Right renal cortex interstitium (tissue), 3 donors: ENCODE measurements at regions not wholly inside any gene's neighbourhood (a gene's known extent, or its start where the extent isn't known, plus 50 kb on each side); places are given as distances from the start of the nearest gene placed in this dataset.
A peak's percentile ranks its signal among the peaks of the same experiment; 100 is the strongest.

Source experiments
- DNase-seq, 3 donors: peaks; one replicate each; pipeline ENCODE4 v3.0.0-alpha.2; 2013; ENCODE audit warnings: low read depth in 3 of 3, low spot score in 2 of 3

DNA sequence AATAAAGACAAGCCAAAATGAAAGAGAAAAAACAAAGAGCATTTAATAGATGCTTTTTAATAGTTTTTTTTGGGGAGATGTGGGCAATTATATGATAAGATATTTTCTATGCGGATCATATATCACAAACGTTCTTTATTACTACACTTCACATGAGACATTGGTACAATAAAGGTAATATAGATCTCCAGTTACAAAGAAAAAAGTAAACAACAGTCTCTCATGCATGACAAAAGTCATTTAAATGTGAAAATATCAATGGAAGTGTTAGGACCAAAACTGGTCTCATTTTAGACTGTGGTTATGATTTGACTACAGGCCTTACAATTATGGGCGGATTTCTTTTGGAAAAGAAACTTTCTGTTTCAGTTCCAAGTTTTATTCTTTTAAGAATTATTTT, 687.0 kb downstream of the ADGRL2 start:
- DNase-seq: no peak

DNA sequence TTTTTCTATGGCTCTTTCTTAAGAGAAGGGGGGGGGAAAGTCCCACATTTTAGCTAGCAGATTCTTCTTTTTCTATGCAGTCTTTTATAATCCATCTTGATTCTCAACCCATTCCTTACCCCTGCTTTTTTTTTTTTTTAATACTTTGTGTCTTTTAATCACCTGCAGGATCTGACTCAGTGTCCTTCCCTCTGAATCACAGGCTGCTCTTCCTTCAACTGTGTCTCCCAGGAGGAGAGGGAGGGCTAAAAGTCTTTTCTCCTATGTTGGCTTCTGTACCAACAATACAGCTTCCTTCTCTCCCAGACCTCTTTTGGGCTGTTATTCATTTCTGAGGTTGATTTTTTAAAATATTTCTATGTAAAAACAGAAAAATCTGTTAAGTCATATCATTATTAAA, 686.2 kb downstream of the ADGRL2 start:
- DNase-seq: no peak

DNA sequence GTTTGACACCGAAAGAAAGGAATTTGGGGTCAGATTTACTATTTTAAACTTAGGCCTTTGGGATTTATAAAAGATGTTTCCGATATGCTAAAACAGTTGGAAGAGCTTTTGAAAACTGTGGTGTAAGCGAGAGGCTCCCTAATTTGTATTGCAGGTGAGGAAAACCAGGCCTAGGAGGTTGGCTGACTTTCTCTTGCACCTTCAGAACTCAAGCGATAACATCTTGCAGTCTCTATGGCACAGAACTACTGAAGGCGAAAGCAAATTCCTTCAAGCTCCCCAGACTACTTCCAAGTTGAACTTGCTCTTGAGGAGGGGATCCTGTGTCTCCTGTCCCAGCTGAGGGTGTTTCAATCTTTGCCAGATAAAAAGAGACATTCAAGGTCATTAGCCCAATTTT, 685.7 kb downstream of the ADGRL2 start:
- no peak for DNase-seq

DNA sequence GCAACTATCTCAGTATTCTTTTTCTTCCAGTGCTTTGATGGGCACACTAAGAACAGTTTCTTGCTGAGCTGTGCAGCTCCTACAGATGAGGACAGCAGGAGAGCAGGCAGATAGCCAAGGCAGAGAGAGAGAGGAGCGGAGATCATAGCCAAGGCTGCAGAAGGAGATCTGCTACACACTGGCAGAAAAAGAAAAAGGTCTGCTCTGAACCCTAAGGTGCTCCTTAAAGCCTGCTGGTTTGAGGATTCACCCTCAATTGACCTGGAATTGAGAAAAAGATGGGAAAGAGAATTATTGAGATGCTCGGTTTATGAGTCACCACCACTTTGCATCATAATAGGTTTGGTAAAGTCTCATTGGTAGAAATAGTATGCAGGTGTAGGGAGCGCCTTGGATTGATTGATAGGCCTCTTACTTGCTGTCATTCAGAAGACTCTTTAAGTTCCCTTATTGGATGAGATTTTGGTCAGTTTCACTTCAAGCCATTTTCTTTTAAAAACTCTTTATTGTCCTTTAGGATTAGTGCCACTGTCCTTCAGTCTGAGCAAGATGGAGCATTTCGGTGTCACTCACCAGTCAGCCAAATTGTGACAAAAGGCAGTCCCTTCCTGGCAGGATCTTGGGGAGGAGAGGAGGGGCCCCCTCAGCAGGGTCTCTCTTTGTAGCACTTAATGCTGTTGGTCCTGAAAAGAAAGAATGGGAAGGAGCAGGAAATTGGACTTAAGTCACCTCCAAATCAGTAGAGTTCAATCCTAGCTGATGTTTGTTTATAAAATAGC, 685.0 kb downstream of the ADGRL2 start:
- no peak for DNase-seq

GRCh38 chr1:82483146-82483545, 682.4 kb downstream of the ADGRL2 start:
- no peak for DNase-seq

DNA sequence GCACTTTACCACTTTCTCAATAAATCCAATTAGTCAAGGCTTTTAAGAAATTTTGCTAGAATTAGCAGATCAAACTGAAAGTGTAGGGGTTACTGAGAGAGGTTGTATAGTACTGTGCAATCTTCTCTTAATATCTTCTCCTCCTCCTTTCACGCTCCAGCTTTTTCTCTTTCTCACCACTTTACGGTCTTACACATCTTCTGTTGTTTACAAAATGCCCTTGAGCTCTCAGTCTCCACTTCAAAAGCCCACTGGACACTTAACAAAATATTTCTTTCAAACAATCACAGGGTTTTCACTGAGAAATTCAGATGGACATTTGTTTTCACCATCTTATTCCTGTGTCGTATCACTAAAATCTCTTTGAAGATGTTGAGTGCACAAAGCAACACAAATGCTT, 678.2 kb downstream of the ADGRL2 start:
- no peak for DNase-seq

DNA sequence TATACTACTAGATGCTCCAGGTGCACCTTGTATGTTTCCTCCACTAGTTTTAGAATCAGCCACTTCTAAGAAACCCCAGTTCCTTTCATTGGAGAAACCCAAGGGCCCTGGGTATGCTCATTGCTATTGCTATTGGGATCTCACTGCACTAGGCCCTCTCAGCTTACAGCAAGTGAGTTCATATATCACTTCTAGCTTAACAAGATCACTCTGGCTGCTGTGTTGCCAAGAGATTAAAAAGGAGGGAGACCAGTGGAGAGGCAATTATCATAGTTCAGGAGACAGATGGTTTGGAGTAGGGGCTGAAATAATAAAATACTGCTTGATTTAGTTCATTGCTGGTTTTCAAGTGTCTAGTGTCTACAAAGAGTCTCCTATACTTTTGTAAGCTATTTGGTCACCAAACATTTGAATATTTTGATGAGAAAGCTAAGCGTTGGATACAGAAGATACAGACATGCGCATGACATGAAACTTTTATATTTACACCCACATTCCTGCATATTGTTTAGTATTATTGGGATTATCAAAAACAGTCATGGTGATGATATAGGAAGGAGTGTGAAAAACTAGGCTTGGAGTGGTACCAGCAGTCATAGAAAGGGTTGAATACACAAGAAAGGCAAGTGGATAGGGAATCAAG, 671.9 kb downstream of the ADGRL2 start:
- no peak for DNase-seq

- DNase-seq: no peak
Measured at GRCh38 chr1:82466891-82467290, 666.2 kb downstream of the ADGRL2 start.

DNA sequence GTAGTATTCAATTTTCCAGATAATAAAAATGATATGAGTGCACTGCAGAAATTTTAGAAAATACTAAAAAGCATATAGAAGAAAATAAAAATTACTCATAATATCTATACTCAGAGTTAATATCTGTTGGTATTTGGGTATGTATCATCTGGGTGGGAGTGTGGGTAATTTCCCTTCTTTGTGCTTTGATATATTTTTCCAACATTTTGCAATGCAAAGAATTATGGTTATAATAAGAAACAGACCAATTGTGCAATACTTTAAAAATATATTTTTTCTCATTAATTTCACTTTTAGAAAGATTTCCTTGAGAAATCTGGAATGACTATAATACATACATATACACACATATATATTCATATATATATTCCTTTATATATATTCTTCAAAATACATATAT, 665.7 kb downstream of the ADGRL2 start:
- no peak for DNase-seq

- no peak for DNase-seq
Measured at GRCh38 chr1:82465024-82465423, 664.3 kb downstream of the ADGRL2 start.

GRCh38 chr1:82464362-82465001, 663.7 kb downstream of the ADGRL2 start:
- peak; percentile 61 to 78 (median 76) for DNase-seq

- DNase-seq: no peak
Measured at GRCh38 chr1:82463951-82464350, 663.2 kb downstream of the ADGRL2 start.

DNA sequence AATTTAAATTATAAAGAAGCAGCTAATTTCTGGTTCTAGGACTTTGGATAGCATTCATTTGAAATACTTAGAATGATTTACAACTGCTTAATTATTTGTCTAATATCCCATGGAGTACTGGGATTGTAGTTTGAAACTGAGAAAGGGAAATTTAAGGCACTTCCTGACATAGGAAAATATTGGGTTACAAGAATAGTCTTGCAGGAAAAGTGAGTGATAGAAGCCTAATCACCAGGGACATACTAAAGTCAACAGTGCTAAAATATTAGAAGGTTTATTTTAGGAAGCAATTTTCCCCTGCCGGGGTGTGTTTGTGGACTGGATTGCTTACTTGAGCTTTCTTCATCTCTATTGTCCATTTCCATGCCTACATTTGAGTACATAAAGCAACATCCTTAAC, 661.6 kb downstream of the ADGRL2 start:
- no peak for DNase-seq

- DNase-seq: no peak
Measured at GRCh38 chr1:82455342-82455741, 654.6 kb downstream of the ADGRL2 start.

DNA sequence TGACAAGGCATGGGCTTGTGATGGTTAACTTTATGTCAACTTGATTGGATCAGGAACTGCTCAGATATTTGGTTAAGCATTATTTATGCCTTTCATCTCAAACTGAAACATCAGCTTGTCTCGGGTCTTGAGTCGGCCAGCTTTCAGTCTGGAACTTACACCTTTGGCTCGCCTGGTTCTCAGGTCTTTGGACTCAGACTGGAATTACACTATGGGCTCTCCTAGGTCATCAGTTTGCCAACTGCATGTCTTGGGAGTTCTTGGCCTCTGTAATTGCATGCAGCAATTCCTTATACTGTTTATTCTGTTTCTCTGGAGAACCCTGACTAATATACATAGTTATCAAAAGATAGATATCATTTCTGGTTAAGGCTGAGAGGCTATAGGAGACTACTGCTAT, 653.7 kb downstream of the ADGRL2 start:
- no peak for DNase-seq

DNA sequence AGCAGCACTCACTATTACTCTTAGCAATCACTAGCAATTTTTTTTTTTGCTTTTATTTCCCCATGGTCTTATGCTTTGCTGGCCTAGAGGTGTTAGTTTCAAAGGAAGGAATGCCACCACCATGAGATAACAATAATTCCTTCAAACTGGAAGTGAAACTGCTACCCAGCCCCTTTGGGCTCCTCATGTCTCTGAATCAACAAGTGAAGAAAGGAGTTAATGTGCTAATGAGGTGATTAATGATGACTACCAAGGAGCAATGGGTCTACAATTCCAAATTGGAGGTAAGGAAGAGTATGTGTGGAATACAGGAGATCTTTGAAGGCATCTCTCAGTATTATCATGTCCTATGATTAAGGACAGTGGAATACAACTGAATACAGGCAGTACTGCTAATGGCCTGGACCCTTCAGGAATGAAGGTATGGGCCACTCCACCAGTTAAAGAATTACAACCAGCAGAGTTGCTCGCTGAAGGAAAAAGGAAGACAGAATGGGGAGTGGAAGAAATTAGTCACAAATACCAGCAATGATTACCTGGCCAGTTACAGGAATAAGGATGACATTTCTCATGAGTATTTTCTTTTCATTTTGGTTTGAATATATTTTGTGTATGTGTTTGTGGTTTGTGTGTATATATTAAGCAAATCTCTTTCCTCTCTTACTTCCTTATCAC, 652.9 kb downstream of the ADGRL2 start:
- DNase-seq: no peak

DNA sequence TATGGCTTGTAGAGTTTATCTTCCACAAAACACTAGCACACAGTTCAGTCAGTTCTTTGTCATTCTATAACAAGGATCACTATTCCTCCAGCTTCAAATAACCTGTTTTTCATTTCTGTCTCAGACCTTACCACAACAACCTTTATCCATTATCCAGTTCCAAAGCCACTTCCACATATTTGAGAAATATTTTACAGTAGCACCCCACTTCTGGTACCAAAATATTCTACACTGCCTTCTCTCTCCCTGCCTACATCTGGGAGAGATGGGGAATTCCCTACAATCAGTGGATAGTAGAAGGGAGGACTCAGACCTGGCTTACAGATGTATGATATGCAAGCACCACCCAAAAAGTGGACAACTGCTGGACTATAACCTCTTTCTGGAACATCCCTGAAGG, 651.4 kb downstream of the ADGRL2 start:
- DNase-seq: no peak

GRCh38 chr1:82451191-82451590, 650.5 kb downstream of the ADGRL2 start:
- no peak for DNase-seq

DNA sequence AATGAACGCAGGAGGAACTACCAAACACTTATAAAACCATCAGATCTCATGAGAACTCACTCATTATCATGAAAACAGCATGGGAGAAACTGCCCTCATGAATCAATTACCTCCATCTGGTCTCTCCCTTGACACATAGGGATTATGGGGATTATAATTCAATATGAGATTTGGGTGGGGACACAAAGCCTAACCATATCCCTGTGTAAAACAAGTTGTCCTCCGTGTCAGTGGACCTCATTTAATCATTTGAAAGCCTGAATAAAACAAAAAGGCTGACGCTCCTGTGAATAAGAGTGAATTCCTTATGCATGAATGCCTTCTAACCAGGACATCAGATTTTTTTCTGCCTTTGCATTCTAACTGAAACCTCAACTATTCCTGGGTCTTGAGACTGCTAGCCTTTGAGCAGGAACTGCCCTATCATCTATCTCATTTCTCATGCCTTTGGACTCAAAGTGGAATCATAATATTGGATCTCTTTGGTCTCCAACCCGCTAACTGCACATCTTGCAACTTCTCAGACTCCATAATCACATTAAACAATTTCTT, 648.8 kb downstream of the ADGRL2 start:
- DNase-seq: no peak

DNA sequence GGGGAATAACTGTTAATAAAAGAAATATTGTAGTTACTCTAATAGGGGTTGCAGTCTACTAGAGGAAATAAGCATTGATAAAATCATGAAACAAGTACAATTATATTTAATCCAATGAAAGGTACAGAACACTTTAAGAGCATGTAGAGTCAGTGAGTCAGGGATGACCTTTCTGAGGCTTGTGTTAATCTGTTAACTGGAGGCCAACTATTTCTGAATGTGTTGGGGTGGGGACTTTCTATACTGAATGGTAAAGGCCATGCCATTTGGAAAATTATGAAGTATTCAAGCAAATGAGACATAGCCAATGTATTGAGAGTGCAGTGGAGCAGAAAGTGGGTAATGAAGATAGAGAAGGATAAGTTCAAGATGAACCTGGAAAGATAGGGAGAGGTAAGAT, 646.2 kb downstream of the ADGRL2 start:
- DNase-seq: no peak

GRCh38 chr1:82446236-82446635, 645.5 kb downstream of the ADGRL2 start:
- no peak for DNase-seq
